Vagina (tissue), 2 donors: ENCODE measurements at regions not wholly inside any gene's neighbourhood (a gene's known extent, or its start where the extent isn't known, plus 50 kb on each side); places are given as distances from the start of the nearest gene placed in this dataset.

ENCODE experiments used
- DNase-seq, 2 donors: peaks; one replicate each; pipeline ENCODE4 v3.0.0-alpha.2; 2017; ENCODE audit errors: extremely low spot score in 2 of 2
- H3K27ac ChIP-seq: fragments of 200-600 bp; sonication (generic); one replicate; pipeline ENCODE4 v1.5.1; 2019
- H3K27me3 ChIP-seq: fragments of 200-600 bp; sonication (generic); one replicate; pipeline ENCODE4 v1.5.1; 2019
- H3K36me3 ChIP-seq, 2 donors: fragments of 200-600 bp; sonication (generic); one replicate each; pipeline ENCODE4 v1.5.1; 2017 to 2019
- H3K4me1 ChIP-seq: fragments of 200-600 bp; sonication (generic); one replicate; pipeline ENCODE4 v1.5.1; 2019
- H3K4me3 ChIP-seq, 2 donors: fragments of 200-600 bp; sonication (generic); 1 replicate in 1 of 2; 2 replicates in 1 of 2; pipeline ENCODE4 v1.5.1; 2016 to 2019
- H3K9me3 ChIP-seq: fragments of 200-600 bp; sonication (generic); one replicate; pipeline ENCODE4 v1.5.1; 2019
- CTCF ChIP-seq, 3 experiments: fragments of 450-650 bp in 2 of 3; fragments of 200-600 bp in 1 of 3; sonication (generic) in 1 of 3; IDR thresholded peaks; one replicate each; pipeline ENCODE4 v1.5.1; 2017 to 2019; ENCODE audit warnings: antibody characterized with exemption in 3 of 3, mild to moderate bottlenecking in 2 of 3, moderate library complexity in 2 of 3
- POLR2A ChIP-seq, 2 donors: fragments of 450-650 bp; IDR thresholded peaks; one replicate each; pipeline ENCODE4 v1.6.1; 2017; ENCODE audit warnings: antibody characterized with exemption in 2 of 2, mild to moderate bottlenecking in 2 of 2, moderate library complexity in 2 of 2
- POLR2AphosphoS5 ChIP-seq, 2 donors: sonication (generic); formaldehyde crosslinking; IDR thresholded peaks; one replicate each; pipeline ENCODE4 v1.9.0; 2017; ENCODE audit warnings: antibody characterized with exemption in 2 of 2, mild to moderate bottlenecking in 2 of 2, low read depth in 1 of 2; ENCODE audit not compliant: insufficient read depth in 1 of 2
- intact Hi-C: fragments of 100-400 bp; cut with DNase I; formaldehyde crosslinking; loops from one replicate; pipeline ENCODE4 v1.15.1; 2023

DNA sequence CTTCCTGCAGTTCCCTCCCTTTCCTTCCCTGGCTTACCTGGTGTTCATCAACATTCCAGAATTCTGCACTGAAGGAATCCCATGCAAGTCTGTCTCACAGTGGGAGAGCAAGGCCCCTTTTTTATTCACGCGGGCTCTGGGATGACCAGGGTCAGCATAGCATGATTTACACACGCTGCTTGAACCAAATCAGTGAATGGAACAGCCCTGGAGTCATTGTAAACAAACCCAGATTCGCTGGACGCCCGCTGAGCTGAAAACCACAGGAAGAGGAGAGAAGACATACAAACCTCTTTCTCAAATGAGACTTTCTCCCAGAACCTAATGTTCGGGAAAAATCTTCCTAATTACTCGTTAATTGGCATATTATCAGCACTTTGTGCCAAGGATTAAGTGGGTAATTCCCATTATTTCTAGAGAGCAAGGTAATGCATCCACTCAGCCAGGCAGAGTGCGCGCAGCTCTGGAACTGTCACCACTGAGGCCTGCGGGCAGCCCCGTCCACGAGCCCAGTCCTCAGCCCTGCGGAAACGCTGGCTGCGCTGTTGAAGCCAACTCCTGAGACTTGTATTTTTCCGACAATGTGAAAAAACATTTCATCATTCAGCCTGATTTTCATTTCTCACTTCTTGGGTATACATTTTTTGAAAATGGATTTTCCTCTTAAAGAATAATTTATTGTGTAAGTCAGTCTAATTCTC, 140.0 kb downstream of the ETS2 start:
- intact Hi-C loops: no loop called here
- no peak for DNase-seq
- Histone ChIP-seq H3K27ac (no peak overlapping the region), H3K4me3 (no peak overlapping the region), H3K27me3 (no peaks in the 10 kb centered on the region), H3K9me3 (no peaks in the 10 kb centered on the region), H3K4me1 (peaks cover 16% of the 10 kb centered on the region), H3K36me3 (no peaks in the 10 kb centered on the region)
- TF ChIP-seq CTCF (IDR thresholded peaks at IDR 0.05): no peak
- TF ChIP-seq POLR2AphosphoS5 (IDR thresholded peaks at IDR 0.05; ENCODE audit: insufficient read depth in 1 of 2, low read depth in 1 of 2): no peak
- no peak for TF ChIP-seq POLR2A (IDR thresholded peaks at IDR 0.05)

GRCh38 chr21:38944903-38945302, 139.2 kb downstream of the ETS2 start:
- Histone ChIP-seq H3K27me3 (no peaks in the 10 kb centered on the region), H3K36me3 (no peaks in the 10 kb centered on the region), H3K27ac (no peak overlapping the region), H3K9me3 (no peaks in the 10 kb centered on the region), H3K4me3 (no peak overlapping the region), H3K4me1 (peaks cover 11% of the 10 kb centered on the region)
- no peak for DNase-seq
- intact Hi-C loops: no loop called here
- TF ChIP-seq POLR2A (IDR thresholded peaks at IDR 0.05): no peak
- no peak for TF ChIP-seq CTCF (IDR thresholded peaks at IDR 0.05)
- TF ChIP-seq POLR2AphosphoS5 (IDR thresholded peaks at IDR 0.05; ENCODE audit: insufficient read depth in 1 of 2, low read depth in 1 of 2): no peak

DNA sequence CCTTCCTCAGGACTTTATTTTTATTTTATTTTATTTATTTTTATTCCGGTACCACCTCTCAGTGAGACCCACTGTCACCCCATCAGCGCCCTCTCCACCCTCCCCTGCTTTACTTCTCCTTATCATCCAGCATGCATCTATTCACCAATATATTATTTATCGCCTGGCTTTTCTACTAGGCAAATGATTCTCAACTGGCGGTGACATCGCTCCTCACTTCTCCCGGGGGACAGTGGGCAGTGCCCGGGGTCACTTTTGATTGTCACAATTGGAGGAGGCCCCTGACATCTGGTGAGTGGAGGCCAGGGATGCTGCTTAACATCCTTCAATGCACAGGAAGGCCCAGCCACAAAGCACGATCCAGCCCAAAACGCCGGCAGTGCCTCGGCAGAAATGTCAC, 138.7 kb downstream of the ETS2 start:
- H3K27ac ChIP-seq: no peak overlapping the region
- no peaks in the 10 kb centered on the region for H3K9me3 ChIP-seq
- no peaks in the 10 kb centered on the region for H3K36me3 ChIP-seq
- intact Hi-C loops: no loop called here
- no peaks in the 10 kb centered on the region for H3K27me3 ChIP-seq
- TF ChIP-seq POLR2AphosphoS5 (IDR thresholded peaks at IDR 0.05; ENCODE audit: insufficient read depth in 1 of 2, low read depth in 1 of 2): no peak
- no peak for TF ChIP-seq POLR2A (IDR thresholded peaks at IDR 0.05)
- no peak for TF ChIP-seq CTCF (IDR thresholded peaks at IDR 0.05)
- DNase-seq: no peak
- peaks cover 11% of the 10 kb centered on the region for H3K4me1 ChIP-seq
- no peak overlapping the region for H3K4me3 ChIP-seq

DNA sequence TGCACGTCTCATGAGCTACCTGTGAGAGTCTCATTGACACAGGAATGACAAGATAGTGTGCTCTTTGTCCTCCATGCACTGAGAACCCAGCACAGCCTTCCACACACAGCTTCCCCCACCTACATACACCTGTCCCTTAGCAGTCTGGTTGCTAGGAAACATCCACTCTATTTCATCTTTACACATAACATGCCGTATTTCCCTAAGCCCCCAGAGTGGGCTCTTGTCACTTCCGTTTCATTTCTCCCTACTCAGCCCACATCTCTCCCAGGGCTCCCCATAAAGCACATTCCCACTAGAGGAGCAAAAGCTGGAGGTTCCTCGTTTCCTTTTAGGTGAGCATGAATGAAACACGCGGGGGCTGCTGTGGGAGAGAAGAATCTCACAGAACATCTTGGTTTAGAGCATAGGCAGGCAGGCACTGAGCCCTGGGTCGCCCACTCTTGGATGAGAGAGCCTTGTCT, 137.1 kb downstream of the ETS2 start:
- Histone ChIP-seq H3K36me3 (no peaks in the 10 kb centered on the region), H3K27me3 (no peaks in the 10 kb centered on the region), H3K9me3 (no peaks in the 10 kb centered on the region), H3K4me3 (no peak overlapping the region), H3K27ac (no peak overlapping the region), H3K4me1 (no peaks in the 10 kb centered on the region)
- intact Hi-C loops: no loop called here
- TF ChIP-seq POLR2A (IDR thresholded peaks at IDR 0.05) (no peak), CTCF (IDR thresholded peaks at IDR 0.05) (no peak), POLR2AphosphoS5 (IDR thresholded peaks at IDR 0.05; ENCODE audit: insufficient read depth in 1 of 2, low read depth in 1 of 2) (no peak)
- DNase-seq: no peak

- no peaks in the 10 kb centered on the region for H3K27me3 ChIP-seq
- intact Hi-C loops: no loop called here
- no peaks in the 10 kb centered on the region for H3K36me3 ChIP-seq
- H3K9me3 ChIP-seq: no peaks in the 10 kb centered on the region
- no peak overlapping the region for H3K4me3 ChIP-seq
- DNase-seq: no peak
- TF ChIP-seq POLR2AphosphoS5 (IDR thresholded peaks at IDR 0.05; ENCODE audit: insufficient read depth in 1 of 2, low read depth in 1 of 2) (no peak), POLR2A (IDR thresholded peaks at IDR 0.05) (no peak), CTCF (IDR thresholded peaks at IDR 0.05) (no peak)
- no peak overlapping the region for H3K27ac ChIP-seq
- H3K4me1 ChIP-seq: no peaks in the 10 kb centered on the region
Measured at GRCh38 chr21:38938769-38939168, 133.0 kb downstream of the ETS2 start.
